ENCODE measurements at regions not wholly inside any gene's neighbourhood (a gene's known extent, or its start where the extent isn't known, plus 50 kb on each side); places are given as distances from the start of the nearest gene placed in this dataset.

GRCh38 chr1:34478515-34479076 is 276.3 kb upstream of the GJB5 start:
- no peak for TF ChIP-seq POLR2A (IDR thresholded peaks at IDR 0.05)
- no peak for TF ChIP-seq CTCF (IDR thresholded peaks at IDR 0.05 in 8 of 11, conservative IDR thresholded peaks at IDR 0.05 in 3 of 11)
